ENCODE measurements at regions not wholly inside any gene's neighbourhood (a gene's known extent, or its start where the extent isn't known, plus 50 kb on each side); places are given as distances from the start of the nearest gene placed in this dataset.

GRCh38 chr5:124289641-124290311 lies 456.7 kb downstream of the ZNF608 start:
- no peak for DNase-seq

DNA sequence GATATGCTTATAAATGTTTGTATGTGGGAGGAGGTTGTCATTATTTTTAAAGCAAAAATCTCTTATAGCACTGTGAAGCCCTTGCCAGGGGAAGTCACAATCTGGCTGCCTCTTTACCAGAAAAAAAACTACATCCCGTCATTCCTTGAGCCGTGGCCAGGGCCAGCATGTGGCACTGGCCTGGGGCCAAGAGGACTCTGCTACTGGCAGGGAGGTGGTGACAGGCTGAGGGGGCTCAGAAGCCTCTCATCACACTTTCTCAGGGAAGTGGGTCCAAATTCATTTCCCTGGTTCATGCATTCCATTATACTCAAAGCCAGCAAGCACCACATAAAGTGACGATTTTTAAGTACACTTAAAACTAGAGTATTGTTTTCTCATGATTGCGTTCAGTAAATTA lies 457.3 kb downstream of the ZNF608 start:
- DNase-seq, result no peak

- DNase-seq, result no peak
Observed at GRCh38 chr5:124287813-124288212, 458.6 kb downstream of the ZNF608 start.

DNA sequence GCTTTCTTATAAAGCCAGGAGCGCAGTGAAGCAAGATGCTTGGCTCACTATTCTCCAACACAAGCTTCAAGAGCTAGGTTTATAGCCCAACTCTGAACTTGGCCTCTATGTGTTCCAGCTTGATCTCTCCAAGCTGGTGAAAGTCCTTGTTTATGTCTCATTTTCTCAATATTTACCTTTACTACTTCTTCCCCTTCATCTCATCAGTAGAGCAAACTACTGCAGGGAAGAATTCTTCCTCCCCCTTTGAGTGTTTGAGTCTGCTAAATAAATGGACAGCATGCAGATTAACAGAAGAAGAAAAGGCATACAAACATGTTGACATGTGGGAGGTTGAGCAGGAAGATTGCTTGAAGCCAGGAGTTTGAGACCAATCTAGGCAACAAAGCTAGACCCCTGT lies 460.7 kb downstream of the ZNF608 start:
- DNase-seq, result no peak

DNA sequence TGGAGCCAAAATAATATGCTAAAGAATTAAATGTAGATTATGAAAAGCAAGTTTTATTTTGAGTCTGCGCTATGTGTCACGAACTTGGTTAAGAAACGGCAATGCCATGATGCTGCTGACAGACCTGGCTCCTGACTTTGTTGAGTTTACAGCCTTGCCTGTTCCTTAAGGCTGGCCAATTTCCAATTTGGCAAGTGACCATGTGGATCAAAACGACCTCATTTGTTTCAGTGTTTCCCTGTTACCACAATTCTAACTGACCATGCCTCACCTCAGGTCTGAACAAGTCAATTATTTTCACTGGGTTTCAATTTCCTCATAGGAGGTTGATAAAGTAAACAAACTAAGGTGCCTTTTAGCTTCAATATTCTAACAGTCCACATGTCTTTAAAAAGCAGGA lies 461.4 kb downstream of the ZNF608 start:
- no peak for DNase-seq

DNA sequence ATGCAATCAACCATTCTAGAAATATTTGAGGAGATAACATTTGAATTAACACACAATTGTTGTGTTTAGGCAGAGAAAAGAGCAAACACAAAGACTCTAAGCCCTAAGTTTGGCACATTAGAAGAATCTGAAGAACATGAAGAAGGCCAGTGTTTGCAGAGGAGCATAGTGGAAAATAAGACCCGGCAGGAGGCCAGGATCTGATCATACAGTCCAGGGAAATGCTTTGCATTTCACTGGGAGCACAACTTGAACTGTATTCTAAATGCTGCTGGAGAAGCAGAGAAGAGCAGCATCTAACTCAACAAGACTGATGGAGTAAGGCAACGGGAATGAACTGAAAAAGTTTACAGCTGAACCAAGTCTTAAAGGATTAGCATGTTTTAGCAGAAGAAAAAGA lies 463.4 kb downstream of the ZNF608 start:
- DNase-seq, result no peak

DNA sequence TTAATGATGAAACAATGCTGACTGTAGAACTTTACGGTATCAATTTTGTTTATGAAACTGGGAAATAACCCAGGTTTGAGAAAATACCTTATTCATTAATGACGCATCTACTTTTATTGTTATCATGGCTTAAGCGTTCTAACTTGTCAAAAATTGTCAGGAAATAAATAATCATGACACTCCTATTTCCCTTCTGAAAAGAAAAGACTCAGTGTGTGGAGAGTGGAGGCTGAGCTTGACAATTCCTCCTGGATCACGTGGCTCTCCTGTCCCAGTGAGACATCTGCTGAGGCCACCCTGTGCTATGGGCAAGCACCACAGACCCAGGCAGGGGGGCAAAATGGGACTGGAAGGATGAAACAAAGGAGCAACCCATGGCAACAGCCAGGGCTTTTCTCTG lies 466.4 kb downstream of the ZNF608 start:
- DNase-seq, result no peak

DNA sequence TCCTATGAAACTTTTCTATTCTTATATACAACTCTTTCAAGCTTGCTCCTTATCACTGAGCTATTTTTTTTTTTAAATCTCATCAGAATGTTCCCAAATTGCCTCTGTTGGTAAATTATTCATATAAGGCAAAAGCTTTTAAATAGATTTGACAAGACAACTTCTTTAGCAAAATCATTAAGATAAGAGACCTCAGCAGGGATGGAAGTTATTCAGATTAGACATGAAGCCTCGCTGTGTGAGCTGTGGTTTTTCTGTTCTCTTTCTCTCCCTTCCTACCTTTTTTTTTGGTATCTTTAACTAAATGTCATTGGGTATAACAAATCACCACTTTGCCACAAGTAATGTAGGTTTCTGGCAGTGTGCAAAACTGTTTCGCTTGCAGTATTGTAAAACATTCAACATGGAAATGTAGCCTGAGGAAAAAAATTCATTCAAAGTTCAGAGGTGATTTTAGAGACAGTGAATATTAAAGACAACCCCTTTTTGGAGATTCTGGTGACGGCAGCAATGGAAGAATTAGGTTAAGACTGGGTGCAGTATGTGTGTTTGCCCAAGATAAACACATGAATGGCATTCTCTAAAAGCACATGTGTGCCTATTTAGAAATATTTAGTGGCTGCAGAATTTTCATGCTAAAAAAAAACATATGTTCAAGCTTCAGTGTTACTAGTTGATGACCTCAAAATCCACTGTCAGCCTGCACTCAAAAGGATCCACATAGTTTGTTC lies 467.1 kb downstream of the ZNF608 start:
- DNase-seq, result no peak

- no peak for DNase-seq
Observed at GRCh38 chr5:124278636-124279035, 467.8 kb downstream of the ZNF608 start.

DNA sequence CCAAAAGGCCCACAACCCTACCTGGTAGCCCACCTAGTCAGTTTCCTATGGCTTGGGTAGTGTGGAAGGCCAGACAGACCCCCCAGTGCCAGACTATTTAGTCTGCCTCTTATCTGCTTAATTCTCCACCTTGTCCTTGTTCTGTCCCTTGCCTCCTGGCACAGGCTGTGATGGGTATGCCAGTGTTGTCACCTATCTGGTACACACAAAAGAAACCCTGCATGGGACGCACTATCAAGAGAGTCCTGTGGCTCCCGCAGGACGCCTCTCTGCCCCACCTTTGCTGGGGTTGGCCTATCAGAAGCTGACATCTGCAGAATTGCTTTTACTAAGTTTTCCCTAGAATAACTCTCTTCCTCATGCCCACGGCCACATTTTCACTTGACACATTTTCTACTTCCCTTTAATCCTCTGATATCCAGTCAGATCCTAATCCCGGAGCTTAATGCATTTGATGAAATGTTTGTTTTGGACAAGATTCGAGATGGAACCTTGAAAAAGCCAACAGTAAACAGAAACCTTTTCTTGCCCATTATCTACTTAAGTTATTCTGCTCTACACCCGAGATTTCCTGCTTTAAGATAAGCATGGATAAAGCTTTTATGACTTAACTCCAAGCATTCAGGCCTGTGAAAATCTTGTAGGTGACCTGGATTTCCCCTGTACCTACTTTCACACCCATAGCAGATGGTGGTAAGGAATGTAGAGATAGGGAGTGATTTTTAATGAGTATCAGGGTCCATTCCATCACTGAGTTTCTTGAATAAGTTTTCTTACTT lies 468.5 kb downstream of the ZNF608 start:
- no peak for DNase-seq

- no peak for DNase-seq
Observed at GRCh38 chr5:124276166-124276565, 470.3 kb downstream of the ZNF608 start.

GRCh38 chr5:124274949-124275348 lies 471.5 kb downstream of the ZNF608 start:
- DNase-seq, result no peak

GRCh38 chr5:124264499-124264898 lies 481.9 kb downstream of the ZNF608 start:
- no peak for DNase-seq

GRCh38 chr5:124263680-124264491 lies 482.6 kb downstream of the ZNF608 start:
- DNase-seq, result peak; percentile 76

GRCh38 chr5:124262991-124263571 lies 483.4 kb downstream of the ZNF608 start:
- no peak for DNase-seq

DNA sequence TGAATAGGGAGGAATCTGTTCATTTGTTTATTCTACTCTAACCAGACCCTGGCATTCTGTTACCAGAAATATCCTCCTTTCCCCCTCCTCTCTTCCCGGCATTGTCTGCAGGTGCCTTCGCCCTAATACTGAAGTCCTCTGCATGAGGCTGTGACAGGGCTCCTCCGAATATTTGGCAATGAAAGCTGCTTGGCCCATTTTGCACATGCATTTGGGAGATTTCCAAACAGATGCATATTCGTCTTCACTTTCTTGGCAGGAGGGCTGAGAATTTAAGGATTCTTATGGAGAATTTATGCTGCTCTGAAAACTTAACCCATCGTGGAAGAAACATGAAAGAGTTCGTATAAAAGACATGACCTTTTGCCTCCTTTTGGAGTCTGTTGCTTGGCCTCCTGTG lies 484.0 kb downstream of the ZNF608 start:
- no peak for DNase-seq

DNA sequence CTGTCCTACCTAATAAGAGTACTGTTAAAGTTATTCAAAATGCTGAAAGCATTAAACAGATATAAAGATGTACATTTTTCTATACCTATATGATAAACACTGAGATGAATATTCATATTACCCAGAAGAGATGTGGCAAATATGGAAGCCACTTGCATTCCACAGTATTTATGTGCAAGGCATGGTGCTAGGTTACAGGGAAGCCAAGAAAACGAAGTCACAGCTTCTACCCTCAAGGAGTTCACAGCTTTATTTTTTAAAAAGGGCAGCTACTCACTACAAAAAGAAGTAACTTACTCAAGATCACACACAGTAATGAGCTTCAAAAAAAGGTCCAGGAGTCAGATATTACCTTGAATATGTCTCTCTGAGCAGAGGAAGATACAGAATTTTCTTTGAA lies 484.6 kb downstream of the ZNF608 start:
- no peak for DNase-seq

DNA sequence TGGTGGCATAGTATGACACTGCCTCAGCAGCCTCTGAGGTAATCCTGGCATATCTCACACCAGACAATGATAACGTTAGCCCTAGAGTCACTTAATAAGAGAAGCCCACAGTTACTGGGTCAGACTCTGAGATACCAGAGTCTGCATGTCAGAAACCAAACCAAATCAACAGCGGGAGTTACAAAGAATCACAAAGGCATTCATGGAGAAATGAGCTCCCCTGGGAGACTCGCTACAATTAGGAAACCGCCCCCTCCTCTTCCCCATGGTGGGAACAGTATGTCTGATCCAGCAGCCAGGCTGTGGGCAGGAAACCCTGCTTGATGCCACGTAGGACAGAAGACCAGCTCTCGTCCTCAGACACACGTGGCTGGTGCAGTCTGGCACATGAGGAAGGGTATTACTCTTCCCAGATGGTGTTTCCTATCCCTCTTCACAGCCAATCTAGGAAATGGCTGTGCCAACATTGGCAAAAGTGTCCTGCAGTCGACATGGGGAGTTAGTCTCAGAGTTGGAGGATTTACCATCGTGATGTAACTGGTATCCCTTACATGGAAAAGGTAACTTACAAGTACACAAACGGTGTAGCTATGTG lies 485.4 kb downstream of the ZNF608 start:
- no peak for DNase-seq

- no peak for DNase-seq
Observed at GRCh38 chr5:124259017-124259416, 487.4 kb downstream of the ZNF608 start.

DNA sequence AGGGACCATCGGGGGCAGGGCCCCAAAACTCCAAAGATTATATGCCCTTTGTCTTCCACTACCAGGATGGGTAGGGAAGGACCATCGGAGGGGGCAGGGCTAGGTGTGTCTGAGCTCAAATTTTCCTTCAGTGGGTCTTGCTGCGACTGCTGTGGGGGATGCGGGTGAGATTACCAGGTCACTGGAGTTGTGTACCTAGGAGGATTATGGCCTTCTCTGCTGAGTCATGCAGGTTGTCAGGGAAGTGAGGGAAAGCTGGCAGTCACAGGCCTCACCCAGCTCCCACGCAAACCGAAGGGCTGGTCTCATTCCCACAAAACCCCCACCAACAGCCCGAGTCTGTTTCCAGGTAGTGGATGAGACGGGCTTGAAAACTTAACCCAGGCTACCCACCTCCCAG lies 489.4 kb downstream of the ZNF608 start:
- DNase-seq, result no peak

- DNase-seq, result no peak
Observed at GRCh38 chr5:124253203-124253810, 493.1 kb downstream of the ZNF608 start.

GRCh38 chr5:124252747-124253146 lies 493.7 kb downstream of the ZNF608 start:
- DNase-seq, result no peak

All from hematopoietic multipotent progenitor cell treated with erythropoietin and hydrocortisone succinate and interleukin-3 and kit ligand, for 4 days (in vitro differentiated cells).